8988T (cell line): ENCODE measurements at regions not wholly inside any gene's neighbourhood (a gene's known extent, or its start where the extent isn't known, plus 50 kb on each side); places are given as distances from the start of the nearest gene placed in this dataset.

Experiments
- DNase-seq: peaks from one replicate; pipeline ENCODE4 v3.0.0; 2011

DNA sequence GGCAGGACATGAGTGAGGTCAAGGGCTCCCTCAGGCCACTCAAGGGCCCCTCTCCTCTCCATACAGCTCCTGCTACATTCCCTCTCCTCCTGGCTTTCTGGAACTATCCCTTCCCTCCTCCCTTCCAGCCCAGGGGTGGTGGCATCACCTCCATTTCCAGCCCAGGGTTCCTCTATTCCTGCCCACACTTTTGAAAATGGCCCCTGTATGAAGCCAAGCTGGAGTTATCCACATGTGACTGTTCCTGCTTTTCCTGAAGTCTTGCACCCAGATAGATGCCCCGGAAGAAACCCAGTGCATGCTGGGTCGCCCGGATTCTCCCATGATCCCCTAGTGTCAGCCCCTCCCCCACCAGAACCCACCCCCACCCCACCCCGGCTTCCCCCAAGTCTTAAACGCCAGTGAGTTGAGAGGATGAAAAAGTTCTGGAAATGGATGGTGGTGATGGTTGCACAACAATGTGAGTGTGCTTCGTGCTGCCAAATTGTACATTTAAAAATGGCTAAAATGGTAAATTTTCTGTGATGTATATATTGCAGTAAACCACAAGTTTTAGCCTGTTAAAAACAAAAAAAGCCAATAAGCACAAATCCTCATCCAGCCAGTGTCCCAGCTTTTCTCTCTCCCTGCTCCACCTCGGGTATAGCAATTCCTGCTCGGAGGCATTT lies 136.9 kb downstream of the SCARB1 start:
- no peak for DNase-seq

DNA sequence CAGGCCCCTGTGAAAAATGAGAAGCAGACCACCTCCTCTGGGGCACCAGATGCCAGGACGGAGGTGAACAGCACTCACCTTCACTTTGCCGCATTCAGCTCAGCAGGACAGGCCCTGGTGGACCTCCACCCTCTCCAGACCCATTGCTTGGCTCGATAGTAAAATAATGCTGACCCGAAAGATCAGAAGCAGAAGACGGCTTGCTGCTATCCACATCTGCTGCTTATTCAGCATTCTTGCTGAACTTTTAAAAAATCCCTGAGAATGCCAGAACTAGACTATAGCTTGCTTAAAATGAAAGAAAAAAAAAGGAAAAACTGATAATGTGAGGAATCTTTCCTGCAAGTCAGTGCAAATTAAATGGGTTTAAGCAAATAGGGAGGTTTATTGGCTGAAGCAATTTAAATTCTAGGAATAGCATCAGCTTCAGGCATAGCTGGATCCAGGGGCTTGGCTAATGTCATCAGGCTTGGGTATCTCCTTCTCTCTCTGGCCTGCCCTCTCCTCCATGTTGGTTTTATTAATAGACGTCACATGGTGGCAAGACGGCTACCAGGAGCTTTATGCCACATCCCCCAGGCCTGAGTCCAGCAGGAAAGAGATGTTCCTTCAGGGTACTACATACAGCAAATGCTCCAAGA lies 137.9 kb downstream of the SCARB1 start:
- no peak for DNase-seq

DNA sequence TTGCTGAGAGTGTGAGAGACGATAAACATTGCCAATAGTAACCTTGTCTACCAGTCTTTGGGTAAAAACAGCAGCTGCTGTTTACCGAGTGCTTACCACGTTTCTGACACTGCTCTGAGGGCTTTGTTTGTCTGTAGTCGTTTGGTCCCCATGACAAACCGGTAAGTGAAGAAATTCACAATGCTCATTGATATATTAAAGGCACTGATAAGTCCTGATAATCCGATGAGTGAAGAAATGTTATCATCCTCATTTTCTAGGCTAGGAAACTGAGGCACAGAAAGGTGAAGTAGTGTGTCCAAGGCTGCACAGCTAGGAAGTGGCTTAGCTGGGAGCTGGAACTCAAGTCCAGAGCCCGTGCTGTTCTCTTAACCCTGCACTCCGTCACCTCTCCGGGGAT lies 138.6 kb downstream of the SCARB1 start:
- DNase-seq: no peak

DNA sequence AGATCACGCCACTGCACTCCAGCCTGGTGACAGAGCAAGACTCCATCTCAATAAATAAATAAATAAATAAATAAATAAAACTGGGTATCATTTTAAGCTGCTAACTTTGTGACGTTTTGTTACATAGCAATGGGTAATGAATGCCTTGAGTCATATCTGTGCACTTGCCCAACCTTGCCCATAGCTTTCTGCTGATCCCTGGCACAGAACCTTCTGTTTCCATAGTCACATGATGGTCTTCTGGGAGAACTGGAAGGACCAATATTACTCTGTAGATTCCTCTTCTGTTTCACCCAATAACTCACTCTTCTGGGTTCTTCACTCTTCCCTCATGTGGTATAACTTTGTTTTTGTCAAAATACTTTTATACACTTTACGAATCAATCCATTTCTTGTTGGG lies 140.8 kb downstream of the SCARB1 start:
- DNase-seq: no peak

DNA sequence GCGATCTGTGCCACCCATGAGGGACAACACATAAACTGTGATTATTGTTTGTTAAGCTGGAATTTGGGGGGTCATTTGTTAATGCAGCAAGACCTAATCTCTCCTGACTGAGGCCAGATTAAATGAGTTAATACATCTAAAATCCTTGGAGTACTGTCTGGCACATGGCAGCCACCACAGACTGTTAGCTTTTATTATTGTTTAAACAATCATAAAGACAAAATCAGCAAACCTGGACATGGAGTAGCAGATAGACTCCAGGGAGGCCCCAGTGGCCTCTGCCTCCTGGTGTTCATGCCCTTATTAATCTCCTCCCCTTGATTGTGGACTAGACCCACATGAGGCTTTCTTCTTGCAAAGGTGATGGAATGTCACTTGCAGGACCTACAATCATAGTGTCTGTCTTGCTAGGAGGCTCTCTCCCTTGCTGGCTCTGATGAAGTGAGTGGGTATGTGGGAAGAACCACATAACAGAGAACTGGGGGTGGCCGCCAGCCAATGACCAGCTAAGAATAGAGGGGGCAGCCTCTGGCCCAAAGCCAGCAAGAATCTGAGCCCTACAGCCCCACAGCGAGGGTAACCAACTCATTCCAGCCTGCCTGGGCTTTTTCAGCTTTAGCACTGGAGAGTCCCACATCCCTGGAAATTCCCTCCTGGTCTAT lies 142.0 kb downstream of the SCARB1 start:
- no peak for DNase-seq

DNA sequence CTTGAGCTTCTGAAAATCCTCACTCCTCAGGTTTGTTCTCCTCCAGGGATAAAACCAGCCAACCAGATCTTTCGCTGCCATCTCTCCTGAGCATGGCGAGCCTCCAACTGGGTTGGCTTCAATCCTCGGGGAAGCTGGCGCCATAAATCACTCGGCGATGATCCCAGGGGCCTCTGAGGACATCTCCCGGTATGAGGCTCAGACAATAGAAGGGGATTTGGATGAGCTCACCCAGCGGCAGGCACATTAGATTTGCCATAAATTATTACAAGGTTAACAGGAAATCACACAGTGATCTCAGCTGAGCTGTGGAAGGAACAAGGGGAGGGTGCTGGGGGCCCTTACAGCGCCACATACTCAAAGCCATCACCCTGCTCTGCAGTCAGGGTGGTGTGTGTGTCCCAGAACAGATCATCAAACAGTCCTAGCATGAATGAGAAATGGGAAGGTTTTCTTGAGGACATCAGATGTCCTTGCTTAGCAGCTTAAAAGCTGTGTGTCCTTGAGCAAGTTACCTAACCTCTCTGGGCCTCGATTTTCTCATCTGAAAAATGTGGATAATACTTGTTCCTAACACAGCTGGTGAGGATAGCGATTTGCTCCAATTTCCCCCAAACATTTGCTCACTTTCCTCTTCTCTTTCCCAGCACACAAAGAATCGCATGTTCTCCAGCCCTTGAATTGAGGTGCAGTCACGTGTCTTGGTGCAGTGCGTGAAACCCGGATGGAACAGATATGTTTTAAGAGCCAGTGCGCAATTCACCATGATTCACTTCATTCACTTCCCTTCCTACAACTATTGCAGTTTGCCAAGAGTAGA lies 142.8 kb downstream of the SCARB1 start:
- DNase-seq: no peak

DNA sequence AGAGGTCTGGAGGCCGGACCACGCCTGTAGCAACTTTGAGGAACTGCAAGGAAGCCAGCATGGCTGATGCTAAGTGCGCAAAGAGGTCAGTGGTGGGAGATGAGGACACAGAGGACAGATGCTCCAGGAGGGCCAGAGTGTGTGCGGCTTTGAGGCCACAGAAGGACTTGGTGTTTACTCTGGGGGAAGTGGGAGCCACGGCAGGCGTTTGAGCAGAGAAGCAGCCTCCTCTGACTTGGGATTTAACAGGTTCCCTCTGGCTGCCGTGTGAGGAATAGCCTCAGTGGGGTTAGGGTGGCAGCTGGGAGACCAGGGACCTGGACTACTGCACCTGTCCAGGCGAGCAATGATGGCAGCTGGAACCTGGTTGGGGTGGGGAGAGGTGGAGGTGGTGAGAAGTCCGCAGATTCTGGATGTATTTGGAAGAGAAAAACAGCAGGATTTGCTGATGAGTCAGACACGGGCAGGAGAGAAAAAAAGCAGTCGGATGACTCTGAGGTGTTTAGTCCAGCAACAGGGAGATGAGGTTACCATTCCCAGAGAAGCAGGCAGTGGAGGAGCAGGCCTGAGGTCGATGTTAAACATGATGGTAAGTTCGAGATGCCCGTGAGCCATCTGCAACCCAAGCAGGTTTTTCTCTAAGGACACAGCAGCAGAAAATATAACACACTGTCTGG lies 143.5 kb downstream of the SCARB1 start:
- DNase-seq: no peak

DNA sequence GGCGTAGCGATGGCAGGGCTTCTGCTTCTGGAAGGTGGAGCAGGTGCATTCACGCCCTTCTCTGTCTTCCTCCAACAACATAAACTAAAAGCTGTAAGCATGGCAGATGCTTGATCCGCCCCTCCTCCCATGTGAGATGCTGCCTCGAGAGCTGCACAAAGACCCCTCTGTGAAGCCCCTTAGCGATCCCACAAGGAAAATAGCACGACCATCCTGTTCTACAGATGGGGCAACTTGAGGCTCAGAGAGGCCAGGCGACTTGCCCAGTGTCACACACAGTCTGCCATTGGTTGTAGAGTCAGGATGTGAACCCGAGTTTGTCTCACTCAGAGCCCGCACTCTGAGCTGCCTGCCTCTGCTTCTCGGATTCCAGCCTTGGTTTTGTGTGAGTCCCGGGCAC lies 144.4 kb downstream of the SCARB1 start:
- no peak for DNase-seq

DNA sequence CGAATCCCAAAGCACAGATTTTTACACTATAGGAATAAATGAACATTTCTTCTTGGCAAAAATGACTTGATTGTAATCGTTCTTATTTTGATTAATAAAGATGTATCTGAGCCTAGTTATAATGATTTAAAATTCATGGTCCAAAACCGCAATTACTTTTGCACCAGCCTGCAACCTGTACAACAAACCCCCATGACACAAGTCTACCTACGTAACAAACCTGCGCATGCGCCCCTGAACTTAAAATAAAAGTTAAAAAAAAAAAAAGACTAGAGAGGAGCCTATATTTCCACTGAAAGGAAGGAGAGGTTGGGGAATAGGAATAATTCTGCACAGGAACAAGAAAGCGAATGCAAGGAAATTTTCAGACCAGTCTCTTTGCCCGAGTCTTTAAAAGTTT lies 145.2 kb downstream of the SCARB1 start:
- DNase-seq: no peak

DNA sequence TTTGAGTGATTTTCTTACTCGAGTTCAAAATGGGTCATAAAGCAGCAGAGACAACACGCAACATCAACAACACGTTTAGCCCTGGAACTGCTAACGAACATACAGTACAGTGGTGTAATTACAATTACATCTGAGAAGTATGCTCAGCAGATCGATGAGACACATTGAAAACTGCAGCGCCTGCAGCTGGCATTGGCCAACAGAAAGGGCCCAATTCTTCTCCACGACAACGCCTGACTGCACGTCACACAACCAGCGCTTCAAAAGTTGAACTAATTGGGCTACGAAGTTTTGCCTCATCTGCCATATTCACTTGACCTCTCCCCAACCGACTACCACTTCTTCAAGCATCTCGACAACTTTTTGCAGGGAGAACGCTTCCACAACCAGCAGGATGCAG lies 145.6 kb downstream of the SCARB1 start:
- no peak for DNase-seq

DNA sequence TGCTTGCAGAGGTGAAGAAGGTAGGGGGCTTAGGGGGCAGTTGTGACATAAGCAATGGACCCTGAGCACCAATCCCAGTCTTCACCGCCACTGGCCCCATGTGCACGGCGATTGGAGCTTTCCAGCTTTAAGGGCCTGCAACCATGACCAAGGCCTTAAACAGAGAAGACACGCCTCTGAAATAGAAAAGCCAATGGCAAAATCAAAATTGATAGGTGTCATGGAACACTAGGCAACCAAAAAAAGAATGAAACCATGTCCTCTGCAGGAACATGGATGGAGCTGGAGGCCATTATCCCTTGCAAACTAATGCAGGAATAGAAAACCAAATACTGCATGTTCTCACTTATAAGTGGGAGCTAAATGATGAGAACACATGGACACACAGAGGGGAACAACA lies 146.3 kb downstream of the SCARB1 start:
- DNase-seq: no peak

DNA sequence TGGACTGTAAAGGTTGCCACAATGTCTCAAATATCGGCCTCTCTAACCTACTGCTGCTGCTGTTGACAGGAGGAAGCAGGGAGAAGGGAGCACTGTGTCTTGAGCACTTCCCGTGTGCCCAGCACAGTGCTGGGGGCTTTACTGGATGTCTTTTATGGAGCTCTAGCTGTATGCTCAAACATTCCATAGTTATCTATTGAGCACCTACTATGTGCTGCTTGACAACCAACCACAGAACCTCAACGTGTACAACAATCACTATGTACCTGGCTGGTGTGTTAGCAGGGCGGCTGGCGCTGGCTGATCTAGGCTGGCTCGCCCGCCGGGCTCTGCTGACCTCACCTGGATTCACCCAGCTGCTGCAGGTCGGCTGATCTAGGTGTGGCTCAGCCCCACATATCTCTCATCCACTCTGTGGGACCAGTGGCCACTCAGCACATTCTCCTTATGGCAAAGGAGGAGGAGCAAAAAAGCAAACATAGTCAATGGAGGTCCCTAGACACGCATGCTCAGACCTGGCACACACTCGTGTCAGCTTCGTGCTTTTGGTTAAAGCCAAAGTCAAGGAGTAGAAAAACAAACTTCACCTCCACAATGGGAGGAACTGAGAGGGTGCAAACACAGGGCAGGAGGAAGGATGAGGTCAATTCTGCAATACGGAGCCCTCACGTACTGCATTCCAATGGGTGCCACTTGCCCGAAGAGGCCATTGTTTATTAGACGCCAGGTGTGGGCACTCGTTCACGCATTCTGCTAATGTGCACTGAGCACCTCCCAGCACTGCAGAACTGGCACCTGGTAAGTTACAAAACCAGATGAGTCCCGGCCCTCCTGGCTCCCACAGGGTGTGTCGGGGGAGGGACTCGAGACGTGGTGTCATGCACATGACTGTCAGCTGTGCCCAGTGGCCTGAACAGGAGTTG lies 147.2 kb downstream of the SCARB1 start:
- DNase-seq: no peak

DNA sequence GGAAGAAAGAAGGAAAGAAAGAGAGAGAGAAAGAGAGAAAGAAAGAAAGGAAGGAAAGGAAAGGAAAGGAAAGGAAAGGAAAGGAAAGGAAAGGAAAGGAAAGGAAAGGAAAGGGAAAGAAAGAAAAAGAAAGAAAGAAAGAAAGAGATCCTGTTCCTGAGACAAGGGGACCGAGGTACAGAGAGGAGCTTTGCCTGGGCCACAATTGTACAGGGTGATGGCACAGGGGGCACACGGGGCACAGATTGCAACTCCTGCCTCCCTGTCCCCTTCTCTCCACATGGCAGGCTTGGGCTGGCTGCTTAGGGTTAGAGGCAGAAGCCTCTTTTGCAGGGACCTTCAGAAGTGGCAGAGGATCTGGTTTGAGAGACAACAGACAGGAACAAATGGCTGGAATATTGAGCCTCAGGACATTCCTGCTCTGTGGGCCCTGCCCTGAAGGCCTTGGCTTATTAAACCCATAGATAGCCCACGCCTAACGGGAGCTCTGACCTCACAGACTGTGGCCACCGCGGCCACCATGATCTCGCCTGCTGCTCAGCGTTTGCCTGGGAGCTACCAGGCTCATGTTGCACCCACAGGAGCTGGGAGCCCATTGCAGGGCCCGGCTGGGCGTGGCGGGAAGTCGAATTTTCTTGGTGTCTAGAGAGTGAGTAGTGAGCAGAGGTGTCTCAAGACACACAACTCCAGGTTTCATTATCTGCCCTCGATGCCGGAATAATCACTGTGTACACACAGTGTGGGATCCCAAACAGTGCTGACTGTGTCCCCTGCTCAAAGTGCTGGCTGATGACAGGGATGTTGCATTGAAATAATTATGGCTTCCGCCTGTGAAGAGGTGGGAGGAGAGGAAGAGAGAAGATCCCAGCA lies 147.9 kb upstream of the NCOR2 start:
- DNase-seq: no peak

DNA sequence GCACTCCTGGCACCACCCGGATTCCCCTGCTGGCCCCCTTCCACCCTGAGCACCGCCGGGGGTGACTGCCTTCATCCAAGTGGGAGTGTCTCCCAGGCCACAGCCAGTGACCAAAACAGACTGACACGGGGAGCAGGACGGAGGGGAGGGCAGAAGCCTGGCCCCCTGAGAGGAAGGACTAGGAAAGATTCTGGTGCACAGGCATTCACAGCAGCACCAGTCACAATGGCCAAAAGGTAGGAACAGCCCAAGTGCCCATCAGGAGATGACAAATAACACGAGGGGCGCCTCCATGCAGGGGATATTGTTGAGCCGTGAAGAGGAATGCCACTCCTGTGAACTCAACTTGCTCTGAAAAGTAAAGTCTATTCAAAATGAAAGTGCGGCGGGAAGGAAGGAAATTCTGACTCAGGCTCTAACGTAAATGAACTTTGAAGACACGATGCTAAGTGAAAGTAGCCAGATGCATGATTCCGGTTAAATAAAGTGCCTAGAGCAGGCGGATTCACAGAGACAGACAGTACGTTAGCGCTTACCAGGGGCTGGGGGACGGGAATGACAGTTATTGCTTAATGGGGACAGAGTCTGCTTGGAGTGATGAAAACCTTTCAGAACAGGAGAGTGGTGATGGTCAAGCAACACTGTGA lies 146.1 kb upstream of the NCOR2 start:
- no peak for DNase-seq

DNA sequence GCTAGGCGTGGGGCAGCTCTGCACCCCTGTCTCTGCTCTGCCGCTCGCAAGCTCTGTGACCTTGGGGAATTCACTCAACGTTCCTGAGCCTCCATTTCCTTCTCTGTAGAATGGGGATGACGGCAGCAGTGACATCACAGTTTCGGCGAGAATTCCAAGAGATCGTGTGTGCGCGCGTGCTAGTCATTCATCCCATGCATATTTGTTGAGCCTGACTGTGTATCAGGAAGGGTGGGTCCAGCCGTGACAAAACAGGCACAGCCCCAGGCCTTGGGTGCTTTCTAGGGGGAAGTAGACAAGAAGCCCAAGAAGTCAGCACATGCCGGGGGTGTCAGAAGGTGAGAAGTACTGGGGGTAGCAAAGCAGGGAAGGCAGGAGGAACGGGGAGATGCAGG lies 145.6 kb upstream of the NCOR2 start:
- DNase-seq: no peak

DNA sequence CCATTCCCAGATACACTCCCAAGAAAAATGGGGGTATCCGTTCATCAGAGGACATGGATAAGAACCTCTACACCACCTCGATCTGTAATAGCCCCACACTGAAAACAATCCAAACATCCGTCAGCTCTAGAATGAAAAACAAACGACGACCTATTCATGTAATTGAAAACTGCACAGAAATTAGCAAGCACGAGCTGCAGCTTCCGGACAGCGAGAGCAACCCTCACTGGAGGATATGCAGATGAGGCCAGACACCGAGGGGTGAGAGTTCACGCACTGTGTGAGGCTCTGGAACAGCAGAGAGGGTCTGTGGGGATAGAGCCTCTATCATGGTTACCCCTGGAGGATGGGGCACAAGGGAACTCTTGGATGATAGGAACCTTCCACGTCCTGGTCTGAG lies 143.9 kb upstream of the NCOR2 start:
- no peak for DNase-seq

DNA sequence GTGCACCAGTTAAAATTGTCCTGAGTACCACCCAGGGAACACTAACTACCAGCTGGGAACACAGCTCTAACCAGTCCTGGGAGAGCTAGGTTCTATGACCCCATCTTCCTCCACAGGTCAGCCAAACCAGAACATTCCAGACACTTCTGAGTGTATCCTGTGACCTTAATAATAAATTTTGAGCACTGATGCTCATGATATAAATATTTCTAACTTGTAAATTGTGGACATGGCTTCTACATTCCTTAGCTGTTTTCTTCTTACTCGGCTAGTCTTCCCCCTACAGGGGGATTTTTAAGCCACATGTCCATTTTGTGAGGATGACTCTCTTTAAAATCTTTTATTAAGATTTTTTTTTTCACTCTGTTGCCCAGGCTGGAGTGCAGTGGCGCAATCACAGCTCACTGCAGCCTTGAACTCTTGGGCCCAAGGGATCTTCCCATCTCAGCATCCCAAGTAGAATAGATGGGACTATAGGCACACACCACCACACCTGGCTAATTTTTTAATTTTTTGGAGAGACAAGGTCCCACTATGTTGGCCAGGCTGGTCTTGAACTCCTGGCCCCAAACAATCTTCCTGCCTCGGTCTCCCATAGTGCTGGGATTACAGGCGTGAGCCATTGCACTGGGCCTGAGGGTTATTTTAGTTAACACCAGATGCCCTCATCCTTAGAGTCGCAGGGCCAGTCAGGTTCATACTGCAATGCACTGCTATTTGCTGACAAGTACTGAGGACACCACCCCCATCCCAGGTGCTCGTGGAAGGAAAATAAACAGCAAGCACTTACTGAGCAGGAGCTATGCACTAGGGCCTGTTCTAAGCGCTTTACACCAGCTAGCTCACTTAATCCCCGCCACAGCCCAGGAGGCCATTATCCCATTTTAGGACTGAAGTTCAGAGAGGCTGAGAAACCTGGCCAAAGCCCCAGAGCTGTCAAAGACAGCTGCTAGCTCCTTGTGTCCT lies 142.6 kb upstream of the NCOR2 start:
- DNase-seq: no peak

DNA sequence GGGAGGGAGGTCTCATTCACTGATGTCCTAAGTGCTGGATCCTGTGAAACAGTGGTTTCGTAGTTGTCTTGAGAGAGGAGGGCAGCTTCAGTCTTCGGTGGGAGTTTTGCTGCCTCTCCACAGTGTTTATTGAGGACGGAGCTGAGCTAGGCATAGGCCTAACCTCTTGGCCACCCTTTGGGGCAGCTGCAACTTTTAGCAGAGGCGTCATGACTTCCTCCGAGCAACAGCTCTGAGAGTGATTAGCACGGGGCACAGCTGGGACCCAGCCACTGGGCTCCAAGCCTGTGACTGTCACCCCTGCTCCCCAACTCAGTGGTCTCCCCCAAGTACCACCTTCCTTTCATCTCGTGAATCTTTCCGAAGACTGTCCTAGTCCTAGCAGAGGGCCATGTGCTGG lies 139.9 kb upstream of the NCOR2 start:
- DNase-seq: no peak

DNA sequence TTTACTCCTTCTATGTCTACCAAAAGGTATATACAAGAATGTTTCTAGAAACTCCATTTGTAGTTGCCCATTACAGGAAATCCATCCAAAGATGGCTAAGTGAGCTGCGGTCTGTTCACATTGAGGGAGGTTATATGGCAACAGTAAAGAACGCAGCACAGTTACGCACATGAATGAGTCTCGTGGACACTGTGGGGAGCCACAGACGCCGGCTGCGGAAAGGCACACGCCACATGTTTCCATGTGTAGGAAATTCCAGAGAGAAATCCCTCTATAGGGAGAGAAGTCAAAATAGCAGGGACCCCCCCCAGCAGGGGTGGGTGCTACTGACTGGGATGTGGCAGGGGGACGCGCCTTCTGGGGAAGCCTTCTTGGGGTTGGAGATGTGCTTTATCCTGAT lies 139.0 kb upstream of the NCOR2 start:
- DNase-seq: no peak
